Left forelimb (tissue), 1 donor: ENCODE measurements at regions not wholly inside any gene's neighbourhood (a gene's known extent, or its start where the extent isn't known, plus 50 kb on each side); places are given as distances from the start of the nearest gene placed in this dataset.

Source experiments
- DNase-seq: peaks from one replicate; pipeline ENCODE4 v3.0.0-alpha.2; 2018; ENCODE audit warnings: low spot score

DNA sequence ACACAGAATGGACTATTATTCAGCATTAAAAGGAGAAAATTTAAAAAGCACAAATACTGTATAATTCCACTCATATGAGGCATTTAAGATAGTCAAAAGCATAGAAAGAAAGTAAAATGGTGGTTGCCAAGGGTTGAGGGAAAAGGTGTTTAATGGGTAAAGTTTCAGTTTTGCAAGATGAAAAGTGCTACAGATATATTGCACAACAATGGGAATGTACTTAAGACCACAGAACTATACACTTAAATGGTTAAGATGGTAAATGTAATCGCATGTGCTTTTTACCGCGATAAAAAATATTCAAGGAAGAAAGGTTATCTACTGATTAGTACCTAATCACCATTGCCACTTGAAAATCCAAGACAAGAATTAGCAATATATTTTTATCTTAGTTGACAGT, 71.8 kb upstream of the NOX3 start:
- DNase-seq, result no peak

DNA sequence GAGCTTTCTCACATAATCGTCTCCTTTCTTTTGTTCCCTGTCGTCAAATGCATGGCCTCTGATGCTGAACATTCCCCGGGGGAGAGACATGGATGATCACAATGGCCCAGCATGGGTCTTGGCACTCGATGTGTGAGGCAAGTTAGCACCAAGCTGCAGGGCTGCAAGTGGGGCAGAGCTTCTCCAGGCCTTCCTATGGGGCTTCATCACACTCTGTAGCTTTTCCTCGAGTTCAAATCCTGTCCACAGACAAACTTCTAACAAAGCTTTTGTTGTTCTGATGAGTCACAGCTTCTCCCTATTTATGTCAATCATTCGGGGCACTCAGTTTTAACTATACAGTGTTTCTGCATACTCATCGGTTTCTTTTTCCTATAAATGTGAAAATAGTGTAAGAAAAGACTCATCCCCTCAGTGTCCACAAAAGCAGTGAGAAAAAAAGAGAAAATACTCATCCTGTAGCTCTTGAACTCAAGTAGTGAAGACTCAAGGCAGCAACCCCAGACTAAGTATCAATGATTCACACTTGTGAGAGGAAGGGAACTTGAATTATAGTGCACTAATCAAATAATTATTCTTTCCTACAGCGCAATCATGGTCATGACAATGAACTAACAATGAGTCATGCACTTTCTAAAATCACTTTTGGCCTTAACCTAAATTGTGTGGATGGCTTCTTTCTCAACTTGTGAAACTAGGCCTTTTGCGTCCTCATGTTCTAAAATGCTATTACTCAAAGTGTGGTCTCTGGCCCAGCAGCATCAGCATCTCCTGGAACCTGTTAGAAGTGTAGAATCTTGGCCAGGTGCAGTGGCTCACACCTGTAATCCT, 68.4 kb upstream of the NOX3 start:
- no peak for DNase-seq

DNA sequence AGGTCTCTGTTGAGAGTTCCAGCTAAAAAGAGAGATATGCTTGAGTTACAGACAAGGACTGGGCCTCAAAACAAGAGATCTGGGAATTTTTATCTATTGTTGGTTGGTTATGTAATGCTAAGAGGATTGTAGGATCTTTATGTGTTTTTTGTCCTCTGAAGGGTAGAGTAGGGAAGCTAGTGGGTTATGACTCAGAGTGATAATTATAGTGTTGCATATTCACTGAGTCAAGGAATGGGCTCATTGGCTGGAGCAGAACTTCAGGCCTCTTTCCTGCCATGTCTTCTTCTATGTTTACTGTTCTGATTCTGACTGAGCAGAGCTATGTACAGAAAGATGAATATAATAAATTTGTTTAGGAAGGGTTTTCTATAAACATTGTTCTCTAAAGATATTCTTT, 66.1 kb upstream of the NOX3 start:
- no peak for DNase-seq

DNA sequence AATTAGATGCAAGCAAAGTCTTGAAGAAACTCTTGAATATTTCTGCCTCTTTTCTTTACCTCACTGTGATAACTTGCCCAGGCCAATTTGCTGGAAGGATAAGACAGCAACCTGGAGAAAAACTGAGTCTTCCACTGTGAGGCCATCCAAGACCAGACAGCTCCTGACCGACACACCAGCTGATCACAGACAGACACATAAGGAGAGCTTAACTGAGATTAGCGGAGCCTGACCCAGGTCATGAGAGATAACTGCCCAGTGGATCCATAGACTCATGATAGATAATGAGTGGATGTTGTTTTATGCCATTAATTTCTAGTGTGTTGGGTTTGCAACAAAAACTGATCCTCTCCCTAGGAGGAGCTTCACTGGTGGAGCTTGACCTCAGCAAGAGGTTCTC, 64.4 kb upstream of the NOX3 start:
- no peak for DNase-seq

DNA sequence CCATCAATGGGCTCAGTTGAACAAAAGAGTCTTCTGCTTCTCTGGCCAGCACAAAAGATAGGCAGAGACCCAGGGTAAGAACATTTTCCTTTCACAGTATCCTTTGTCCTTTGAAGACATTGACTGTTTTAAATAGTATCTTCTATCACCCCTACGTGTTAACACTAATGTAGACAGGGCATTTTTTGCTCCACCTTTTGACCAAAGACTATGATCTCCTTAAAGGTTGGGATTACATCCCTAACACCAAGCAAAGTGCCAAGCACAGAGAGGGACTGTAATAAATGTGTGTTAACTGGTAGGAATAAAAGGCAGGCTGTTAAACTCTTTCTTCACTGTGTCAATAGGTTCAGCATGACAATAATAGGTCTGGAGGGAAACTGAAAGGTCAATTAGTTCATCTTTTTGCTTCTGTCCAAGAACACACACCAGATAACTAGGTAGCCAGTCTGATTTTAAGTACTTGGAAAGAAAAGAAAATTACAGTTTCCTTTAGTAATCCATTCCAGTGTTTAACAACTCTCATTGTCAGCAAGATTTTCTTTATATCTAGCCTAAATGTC, 63.6 kb upstream of the NOX3 start:
- no peak for DNase-seq

DNA sequence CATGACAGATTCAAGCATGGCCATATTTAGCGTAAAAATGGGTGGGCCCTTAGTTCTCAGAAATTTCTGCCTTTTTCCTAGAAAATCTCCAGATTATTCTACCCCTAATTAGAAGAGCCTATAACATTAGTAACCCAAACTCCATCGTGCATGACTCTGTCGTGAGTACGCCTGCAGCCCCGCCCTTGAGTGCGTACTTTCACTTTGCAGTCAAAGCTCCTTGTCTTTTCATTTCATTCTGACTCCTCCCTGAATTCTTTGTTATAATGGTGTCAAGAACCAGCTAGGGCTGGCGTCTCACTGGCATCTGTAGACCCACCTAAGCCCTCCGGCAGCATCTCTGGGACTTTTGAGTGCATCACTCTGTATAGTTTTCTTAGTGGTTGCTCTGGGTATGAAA, 61.7 kb upstream of the NOX3 start:
- no peak for DNase-seq

DNA sequence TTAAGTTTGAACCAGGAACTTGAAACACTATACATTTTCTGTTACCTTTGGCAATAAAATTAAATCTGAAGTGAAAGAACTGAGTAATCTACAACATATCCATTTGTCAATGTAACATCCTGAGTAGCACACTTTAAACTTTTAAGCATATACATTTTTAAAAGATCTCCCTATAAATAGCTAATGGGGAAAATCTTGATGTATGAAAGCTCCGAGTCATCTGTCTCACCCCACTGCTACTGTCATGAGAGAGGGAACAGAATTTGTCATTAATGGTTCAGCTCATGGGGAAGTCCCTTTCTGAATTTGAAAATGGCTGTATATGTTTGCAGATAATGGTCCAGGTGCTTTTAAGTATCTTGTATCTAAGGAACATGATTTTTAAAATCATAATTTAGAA, 55.2 kb upstream of the NOX3 start:
- DNase-seq, result no peak

DNA sequence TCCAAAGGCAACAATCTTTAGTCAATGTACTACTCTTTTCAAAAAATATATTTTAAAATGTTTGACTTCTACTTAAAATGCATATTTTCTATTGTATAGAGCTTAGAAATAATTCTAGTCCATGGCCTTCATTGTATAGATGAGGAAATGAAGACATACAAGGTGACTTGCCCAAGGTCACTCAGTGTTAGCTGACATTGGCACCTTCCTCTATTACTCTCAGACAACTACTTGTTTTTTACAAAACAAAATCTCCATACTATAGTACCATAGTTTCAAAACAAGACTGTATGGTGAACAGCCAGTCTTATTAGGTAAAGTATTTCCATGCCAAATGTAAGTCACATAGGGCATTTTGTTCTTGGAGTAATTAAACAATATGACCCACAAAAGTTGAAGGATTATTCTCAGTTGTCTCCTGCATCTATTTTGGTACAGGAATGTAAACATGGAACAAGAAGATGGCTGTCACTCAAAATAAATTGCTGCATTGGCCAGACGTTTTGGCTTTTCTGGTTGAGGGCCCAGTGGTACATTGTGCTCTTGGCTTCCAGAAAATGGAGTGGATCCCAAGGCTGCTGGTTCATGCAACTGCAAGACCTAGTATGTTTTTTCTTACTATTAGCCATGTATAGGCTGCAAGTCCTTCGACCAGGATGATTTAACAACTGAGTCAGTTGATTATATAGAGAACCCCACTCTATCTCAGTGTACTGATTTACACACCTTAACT, 54.3 kb upstream of the NOX3 start:
- DNase-seq, result no peak

DNA sequence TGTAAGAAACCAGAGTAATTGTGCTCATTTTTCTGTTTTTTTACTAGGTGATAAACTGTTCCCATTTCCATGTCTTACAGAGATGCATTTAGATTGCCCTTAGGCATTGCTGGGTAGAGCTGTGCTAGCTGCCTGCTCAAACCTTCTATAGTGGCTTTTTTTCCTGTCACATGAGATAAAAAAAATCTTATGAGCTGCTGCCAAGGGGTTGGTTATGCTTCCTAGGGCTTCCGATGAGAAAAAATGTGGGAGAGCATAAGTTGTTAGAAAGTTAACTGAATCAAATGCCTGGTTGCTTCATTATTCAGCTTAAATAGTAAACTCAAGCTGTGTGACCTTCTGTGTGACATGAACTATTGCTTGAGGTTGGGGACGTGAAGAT, 50.0 kb upstream of the NOX3 start:
- DNase-seq, result no peak
